Activated T-cell treated with anti-CD3 and anti-CD28 coated beads, Interleukin-2, amount 50 U/mL, for 48 hours (primary cell): ENCODE measurements at regions not wholly inside any gene's neighbourhood (a gene's known extent, or its start where the extent isn't known, plus 50 kb on each side); places are given as distances from the start of the nearest gene placed in this dataset.

Experiments used
- DNase-seq, 2 experiments: peaks; one replicate each; pipeline ENCODE4 v3.0.0-alpha.2; 2020

- no peak for DNase-seq
Observed at GRCh38 chr13:59441596-59442280, 722.0 kb downstream of the DIAPH3 start.

- DNase-seq = no peak
Observed at GRCh38 chr13:59442461-59442860, 721.3 kb downstream of the DIAPH3 start.

GRCh38 chr13:59442944-59443486 lies 720.7 kb downstream of the DIAPH3 start:
- DNase-seq = no peak

GRCh38 chr13:59444210-59444857 lies 719.4 kb downstream of the DIAPH3 start:
- no peak for DNase-seq

- DNase-seq = no peak
Observed at GRCh38 chr13:59445812-59446211, 717.9 kb downstream of the DIAPH3 start.

- DNase-seq = no peak
Observed at GRCh38 chr13:59446391-59446790, 717.3 kb downstream of the DIAPH3 start.

GRCh38 chr13:59447031-59447430 lies 716.7 kb downstream of the DIAPH3 start:
- no peak for DNase-seq

- no peak for DNase-seq
Observed at GRCh38 chr13:59447846-59448620, 715.7 kb downstream of the DIAPH3 start.

- DNase-seq = no peak
Observed at GRCh38 chr13:59449750-59450149, 714.0 kb downstream of the DIAPH3 start.

GRCh38 chr13:59450229-59450628 lies 713.5 kb downstream of the DIAPH3 start:
- no peak for DNase-seq

- no peak for DNase-seq
Observed at GRCh38 chr13:59451236-59451635, 712.5 kb downstream of the DIAPH3 start.

GRCh38 chr13:59452189-59452890 lies 711.4 kb downstream of the DIAPH3 start:
- DNase-seq = no peak

GRCh38 chr13:59458908-59459579 lies 704.7 kb downstream of the DIAPH3 start:
- no peak for DNase-seq

- no peak for DNase-seq
Observed at GRCh38 chr13:59459972-59460371, 703.8 kb downstream of the DIAPH3 start.

GRCh38 chr13:59461411-59461810 lies 702.3 kb downstream of the DIAPH3 start:
- DNase-seq = no peak

GRCh38 chr13:59463023-59463422 lies 700.7 kb downstream of the DIAPH3 start:
- no peak for DNase-seq

- DNase-seq = no peak
Observed at GRCh38 chr13:59464926-59465325, 698.8 kb downstream of the DIAPH3 start.

GRCh38 chr13:59468396-59468795 lies 695.3 kb downstream of the DIAPH3 start:
- DNase-seq = no peak

GRCh38 chr13:59471106-59471505 lies 692.6 kb downstream of the DIAPH3 start:
- no peak for DNase-seq

- no peak for DNase-seq
Observed at GRCh38 chr13:59472134-59472533, 691.6 kb downstream of the DIAPH3 start.

GRCh38 chr13:59474696-59475095 lies 689.0 kb downstream of the DIAPH3 start:
- no peak for DNase-seq

- DNase-seq = no peak
Observed at GRCh38 chr13:59475911-59476310, 687.8 kb downstream of the DIAPH3 start.
